ENCODE measurements at regions not wholly inside any gene's neighbourhood (a gene's known extent, or its start where the extent isn't known, plus 50 kb on each side); places are given as distances from the start of the nearest gene placed in this dataset.

- no peak for TF ChIP-seq MAX (IDR thresholded peaks at IDR 0.05)
- no peak for TF ChIP-seq NFIC (IDR thresholded peaks at IDR 0.05)
- no peak for TF ChIP-seq EP300 (IDR thresholded peaks at IDR 0.05; ENCODE audit: borderline replicate concordance)
- no peak for TF ChIP-seq ZBTB7A (IDR thresholded peaks at IDR 0.05; ENCODE audit: low read depth)
- no peak for TF ChIP-seq TAF1 (IDR thresholded peaks at IDR 0.05; ENCODE audit: low read depth)
- TF ChIP-seq FOXM1 (IDR thresholded peaks at IDR 0.05; ENCODE audit: borderline replicate concordance, low read depth), result no peak
- no peak for TF ChIP-seq TEAD4 (IDR thresholded peaks at IDR 0.05)
- no peak for TF ChIP-seq YY1 (IDR thresholded peaks at IDR 0.05; ENCODE audit: low read depth)
- TF ChIP-seq REST (IDR thresholded peaks at IDR 0.05; ENCODE audit: low read depth), result no peak
Observed at GRCh38 chr16:7804635-7805195, 472.1 kb downstream of the RBFOX1 start.

Data from Ishikawa (cell line).